Left lung (tissue), 4 donors: ENCODE measurements at regions not wholly inside any gene's neighbourhood (a gene's known extent, or its start where the extent isn't known, plus 50 kb on each side); places are given as distances from the start of the nearest gene placed in this dataset.

Source experiments
- ATAC-seq: fragments of 200-7000 bp; cut with Tn5 transposase; one replicate; pipeline ENCODE4 v1.9.1; 2020; ENCODE audit warnings: moderate library complexity
- DNase-seq, 4 donors: peaks; one replicate each; pipeline ENCODE4 v3.0.0-alpha.2; 2013 to 2020
- H3K27ac ChIP-seq, 2 donors: fragments of 200-600 bp; sonication (generic) in 1 of 2; one replicate each; pipeline versions ENCODE4 v1.5.0 to v1.8.0; 2020 to 2021
- H3K27me3 ChIP-seq, 2 donors: fragments of 200-600 bp; sonication (generic) in 1 of 2; one replicate each; pipeline versions ENCODE4 v1.5.0 to v1.8.0; 2020 to 2021
- H3K36me3 ChIP-seq, 2 donors: fragments of 200-600 bp; sonication (generic) in 1 of 2; one replicate each; pipeline versions ENCODE4 v1.5.0 to v1.8.0; 2020 to 2021
- H3K4me1 ChIP-seq, 2 donors: fragments of 200-600 bp; one replicate each; pipeline ENCODE4 v1.8.0; 2021
- H3K4me3 ChIP-seq, 2 donors: fragments of 200-600 bp; sonication (generic) in 1 of 2; one replicate each; pipeline versions ENCODE4 v1.5.0 to v1.8.0; 2020 to 2021; ENCODE audit warnings: mild to moderate bottlenecking in 1 of 2
- H3K9me3 ChIP-seq, 2 donors: fragments of 200-600 bp; sonication (generic) in 1 of 2; one replicate each; pipeline versions ENCODE4 v1.5.0 to v1.8.0; 2020 to 2021
- intact Hi-C, 2 donors: fragments of 100-400 bp; cut with DNase I; formaldehyde crosslinking; loops; one replicate each; pipeline versions ENCODE4 v1.11.2 to v1.14.2; 2022
- TF ChIP-seq, protein P1 (sequence below), 2 donors: fragments of 200-600 bp; sonication (generic) in 1 of 2; IDR thresholded peaks; one replicate each; pipeline versions ENCODE4 v1.5.0 to v1.8.0; 2021; ENCODE audit warnings: antibody characterized with exemption in 2 of 2
- donor health status: DM: no; HTN: yes; CAD: no.
- donor health status: DM: no; HTN: no; CAD: no.

GRCh38 chrX:53743244-53743643 lies 56.7 kb upstream of the HUWE1 start:
- ATAC-seq (no peak), DNase-seq (no peak)
- no peak overlapping the region for H3K27ac ChIP-seq
- H3K4me3 ChIP-seq: no peak overlapping the region
- TF ChIP-seq, protein P1, sequence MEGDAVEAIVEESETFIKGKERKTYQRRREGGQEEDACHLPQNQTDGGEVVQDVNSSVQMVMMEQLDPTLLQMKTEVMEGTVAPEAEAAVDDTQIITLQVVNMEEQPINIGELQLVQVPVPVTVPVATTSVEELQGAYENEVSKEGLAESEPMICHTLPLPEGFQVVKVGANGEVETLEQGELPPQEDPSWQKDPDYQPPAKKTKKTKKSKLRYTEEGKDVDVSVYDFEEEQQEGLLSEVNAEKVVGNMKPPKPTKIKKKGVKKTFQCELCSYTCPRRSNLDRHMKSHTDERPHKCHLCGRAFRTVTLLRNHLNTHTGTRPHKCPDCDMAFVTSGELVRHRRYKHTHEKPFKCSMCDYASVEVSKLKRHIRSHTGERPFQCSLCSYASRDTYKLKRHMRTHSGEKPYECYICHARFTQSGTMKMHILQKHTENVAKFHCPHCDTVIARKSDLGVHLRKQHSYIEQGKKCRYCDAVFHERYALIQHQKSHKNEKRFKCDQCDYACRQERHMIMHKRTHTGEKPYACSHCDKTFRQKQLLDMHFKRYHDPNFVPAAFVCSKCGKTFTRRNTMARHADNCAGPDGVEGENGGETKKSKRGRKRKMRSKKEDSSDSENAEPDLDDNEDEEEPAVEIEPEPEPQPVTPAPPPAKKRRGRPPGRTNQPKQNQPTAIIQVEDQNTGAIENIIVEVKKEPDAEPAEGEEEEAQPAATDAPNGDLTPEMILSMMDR (IDR thresholded peaks at IDR 0.05): no peak
- H3K36me3 ChIP-seq: no peaks in the 10 kb centered on the region
- H3K9me3 ChIP-seq: no peaks in the 10 kb centered on the region
- intact Hi-C loops: no loop called here
- H3K4me1 ChIP-seq: no peaks in the 10 kb centered on the region
- H3K27me3 ChIP-seq: no peaks in the 10 kb centered on the region

DNA sequence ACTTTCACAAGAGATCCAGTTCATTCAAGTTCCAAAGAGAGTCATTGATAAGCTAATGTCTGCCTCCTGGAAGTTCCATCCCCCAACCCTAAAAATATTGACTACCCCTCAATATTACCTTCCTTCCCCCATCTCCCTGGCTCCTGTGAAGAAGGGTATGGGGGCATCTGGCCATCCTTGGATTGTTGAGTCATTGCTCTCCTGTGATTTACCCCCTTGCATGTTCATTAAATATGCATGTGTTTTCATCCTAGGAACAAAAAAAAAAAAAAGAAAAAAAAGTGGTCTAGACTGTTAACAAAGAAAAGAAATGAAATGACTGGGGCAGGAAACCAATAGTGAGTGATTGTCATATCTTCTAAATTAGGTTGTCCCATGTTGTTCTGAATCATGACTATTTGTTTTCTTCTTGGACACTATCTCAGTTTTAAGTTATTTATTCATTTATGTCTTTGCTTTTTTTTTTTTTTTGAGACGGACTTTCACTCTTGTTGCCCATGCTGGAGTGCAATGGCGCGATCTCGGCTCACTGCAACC lies 51.9 kb upstream of the HUWE1 start:
- Histone ChIP-seq H3K27me3 (no peaks in the 10 kb centered on the region), H3K4me1 (no peaks in the 10 kb centered on the region), H3K4me3 (no peak overlapping the region), H3K9me3 (no peaks in the 10 kb centered on the region), H3K36me3 (no peaks in the 10 kb centered on the region), H3K27ac (no peak overlapping the region)
- TF ChIP-seq, protein P1 (IDR thresholded peaks at IDR 0.05): no peak
- ATAC-seq (no peak), DNase-seq (no peak)
- intact Hi-C loops: no loop called here
